HUES48 (cell line): ENCODE measurements at regions not wholly inside any gene's neighbourhood (a gene's known extent, or its start where the extent isn't known, plus 50 kb on each side); places are given as distances from the start of the nearest gene placed in this dataset.

Experiments
- H3K27ac ChIP-seq: one replicate; pipeline ENCODE4 v1.7.0; 2013; ENCODE audit warnings: low read depth, low read length, inconsistent platforms
- H3K27me3 ChIP-seq: 2 replicates; pipeline ENCODE4 v1.6.1; 2013; ENCODE audit warnings: mild to moderate bottlenecking, low read length; ENCODE audit not compliant: control insufficient read depth, insufficient read depth
- H3K36me3 ChIP-seq: 2 replicates; pipeline ENCODE4 v1.6.1; 2013; ENCODE audit warnings: low read length; ENCODE audit not compliant: control insufficient read depth, insufficient read depth
- H3K4me1 ChIP-seq: 2 replicates; pipeline ENCODE4 v1.6.1; 2013; ENCODE audit warnings: mild to moderate bottlenecking, low read length; ENCODE audit not compliant: control insufficient read depth, insufficient read depth
- H3K4me3 ChIP-seq: 2 replicates; pipeline ENCODE4 v1.5.1; 2013; ENCODE audit warnings: mild to moderate bottlenecking, low read depth, low read length
- H3K9ac ChIP-seq: 2 replicates; pipeline ENCODE4 v1.6.1; 2013; ENCODE audit warnings: mild to moderate bottlenecking, low read depth, low read length, moderate library complexity
- H3K9me3 ChIP-seq: 2 replicates; pipeline ENCODE4 v1.6.1; 2013; ENCODE audit warnings: low read length; ENCODE audit not compliant: control insufficient read depth, insufficient read depth

DNA sequence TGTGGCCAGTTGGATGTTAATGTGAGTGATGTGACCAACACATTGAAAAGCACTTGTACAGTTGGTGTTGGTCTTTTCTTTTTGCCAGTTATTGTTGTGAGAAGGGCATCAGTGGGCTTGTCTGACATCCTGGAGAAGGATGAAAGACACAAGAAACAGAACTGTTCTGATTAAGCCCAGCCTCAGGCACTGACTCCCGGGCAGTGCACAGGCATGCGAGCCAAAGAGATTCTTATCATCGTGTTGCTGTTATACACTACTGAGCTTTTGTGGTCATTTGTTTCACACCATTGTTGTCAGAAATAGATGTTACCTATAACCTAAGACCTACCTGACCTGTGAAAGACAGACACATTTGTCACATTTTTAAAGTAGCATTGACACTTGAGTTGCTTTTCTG lies 236.8 kb upstream of the CA10 start:
- Histone ChIP-seq H3K9ac (no peak overlapping the region), H3K4me3 (no peak overlapping the region)

DNA sequence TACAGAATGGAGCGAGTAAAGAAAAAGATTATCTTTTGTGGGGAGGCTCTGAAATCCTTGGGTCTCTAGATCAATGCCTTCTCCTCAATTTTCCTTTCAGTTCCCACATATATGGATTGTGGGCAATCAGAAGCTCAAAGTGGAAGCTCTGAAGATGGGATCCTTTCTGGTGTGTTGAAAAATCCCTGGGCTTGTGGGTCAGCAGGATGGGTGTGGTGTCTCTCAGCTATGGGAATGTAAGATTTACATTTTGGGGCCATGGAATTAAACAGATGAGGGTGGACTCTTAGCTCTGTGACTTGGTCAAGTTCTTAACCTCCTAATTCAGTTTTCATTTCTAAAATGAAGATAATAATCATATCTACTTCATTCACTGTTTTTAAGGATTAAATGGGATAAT lies 231.9 kb upstream of the CA10 start:
- Histone ChIP-seq H3K4me1 (no peaks in the 10 kb centered on the region), H3K27me3 (no peaks in the 10 kb centered on the region), H3K36me3 (no peaks in the 10 kb centered on the region), H3K9ac (no peak overlapping the region), H3K9me3 (no peaks in the 10 kb centered on the region), H3K4me3 (no peak overlapping the region), H3K27ac (no peak overlapping the region)

More for the DNA sequence above, 236.8 kb upstream of the CA10 start:
- H3K9me3 ChIP-seq: no peaks in the 10 kb centered on the region
- H3K27ac ChIP-seq: no peak overlapping the region
- no peaks in the 10 kb centered on the region for H3K27me3 ChIP-seq
- H3K4me1 ChIP-seq: no peaks in the 10 kb centered on the region
- H3K36me3 ChIP-seq: no peaks in the 10 kb centered on the region

DNA sequence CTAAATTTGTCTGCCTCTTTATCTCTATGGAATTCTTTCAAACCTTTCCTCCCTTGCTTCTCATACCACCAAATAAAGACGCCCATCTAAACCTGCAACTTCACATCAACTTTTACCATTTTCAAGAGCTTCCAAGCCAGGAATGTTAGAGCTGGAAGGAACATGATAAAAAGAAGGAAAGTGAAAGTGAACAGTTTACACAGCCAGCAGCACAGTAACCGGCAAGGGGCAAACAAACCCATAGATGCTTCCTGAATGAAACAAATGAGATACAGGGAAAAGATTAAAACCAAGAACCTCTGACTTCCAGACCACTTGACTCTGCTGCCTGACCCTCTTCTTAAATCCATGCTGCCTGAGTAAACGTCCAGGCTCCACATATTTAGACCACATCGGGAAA lies 231.1 kb upstream of the CA10 start:
- H3K27me3 ChIP-seq: no peaks in the 10 kb centered on the region
- no peaks in the 10 kb centered on the region for H3K4me1 ChIP-seq
- H3K27ac ChIP-seq: no peak overlapping the region
- H3K9ac ChIP-seq: no peak overlapping the region
- no peaks in the 10 kb centered on the region for H3K9me3 ChIP-seq
- H3K36me3 ChIP-seq: no peaks in the 10 kb centered on the region
- no peak overlapping the region for H3K4me3 ChIP-seq

DNA sequence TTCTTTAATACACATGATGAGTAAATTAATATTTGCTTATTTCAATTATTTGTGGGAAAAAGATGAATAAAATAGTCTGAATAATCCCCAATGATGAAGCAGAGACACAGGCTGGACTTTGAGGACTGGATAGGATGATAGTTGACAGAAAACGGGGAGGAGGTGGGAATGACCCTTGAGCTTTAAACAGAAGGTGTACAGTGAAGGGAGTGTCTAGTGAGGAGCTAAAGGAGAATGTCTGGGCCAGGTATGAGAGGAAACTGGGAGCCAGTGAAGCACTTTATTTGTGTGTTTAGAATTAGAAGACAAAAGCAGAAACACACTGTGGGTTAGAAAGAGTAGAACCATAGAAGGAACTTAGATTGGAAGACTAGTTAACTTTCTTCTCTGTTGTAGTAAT lies 230.4 kb upstream of the CA10 start:
- H3K27ac ChIP-seq: no peak overlapping the region
- H3K9me3 ChIP-seq: no peaks in the 10 kb centered on the region
- H3K27me3 ChIP-seq: no peaks in the 10 kb centered on the region
- no peaks in the 10 kb centered on the region for H3K4me1 ChIP-seq
- H3K36me3 ChIP-seq: no peaks in the 10 kb centered on the region
- H3K4me3 ChIP-seq: no peak overlapping the region
- no peak overlapping the region for H3K9ac ChIP-seq

DNA sequence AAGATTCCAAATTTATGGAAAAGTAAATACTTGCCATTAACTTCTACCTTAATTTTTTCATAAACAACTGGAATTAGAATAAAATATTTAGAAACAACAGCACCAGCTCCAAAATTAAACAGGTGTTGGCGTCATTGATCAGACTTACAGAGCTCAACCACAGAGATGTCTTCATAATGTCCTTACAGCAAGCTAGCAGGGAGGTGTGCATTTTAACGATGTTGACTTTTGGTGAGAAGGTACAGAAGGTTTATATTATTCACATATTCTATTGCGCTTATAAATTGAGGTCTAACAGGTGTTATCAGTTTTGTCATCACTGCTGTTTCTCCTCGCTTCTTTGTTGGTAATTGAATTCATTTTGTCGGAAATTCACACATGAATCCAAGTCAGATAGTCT lies 226.2 kb upstream of the CA10 start:
- no peak overlapping the region for H3K27ac ChIP-seq
- H3K4me1 ChIP-seq: no peaks in the 10 kb centered on the region
- H3K27me3 ChIP-seq: no peaks in the 10 kb centered on the region
- H3K9ac ChIP-seq: no peak overlapping the region
- H3K4me3 ChIP-seq: no peak overlapping the region
- no peaks in the 10 kb centered on the region for H3K36me3 ChIP-seq
- no peaks in the 10 kb centered on the region for H3K9me3 ChIP-seq

DNA sequence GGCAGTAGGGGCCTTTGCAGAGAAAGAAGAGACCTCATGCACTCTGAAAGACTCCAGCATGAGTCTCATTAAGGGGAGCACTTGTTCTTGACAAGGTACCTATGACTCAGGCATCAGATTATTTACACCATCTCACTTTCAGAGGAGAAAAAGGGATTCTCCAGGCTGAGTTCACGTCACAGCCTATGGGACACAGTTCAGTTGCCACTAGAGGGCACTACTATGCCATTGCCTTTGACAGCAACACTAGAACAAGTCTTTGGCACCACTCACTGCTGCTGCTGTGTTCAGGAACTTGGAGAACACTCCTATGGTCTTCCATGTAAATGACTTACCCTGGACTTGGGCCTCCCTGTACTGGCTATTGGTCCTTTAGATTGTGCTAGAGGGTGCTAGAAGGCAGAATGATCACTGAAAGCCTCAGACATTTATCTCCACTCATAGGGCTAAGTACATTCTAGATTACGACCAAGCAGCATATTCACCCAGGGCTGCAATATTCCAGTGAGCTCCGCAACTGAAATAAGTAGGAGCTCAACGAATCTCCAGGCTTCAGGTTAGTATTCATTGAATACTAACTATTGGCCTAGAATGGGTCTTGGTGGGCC lies 225.1 kb upstream of the CA10 start:
- H3K4me3 ChIP-seq: no peak overlapping the region
- H3K9ac ChIP-seq: no peak overlapping the region
- no peaks in the 10 kb centered on the region for H3K4me1 ChIP-seq
- no peaks in the 10 kb centered on the region for H3K9me3 ChIP-seq
- no peaks in the 10 kb centered on the region for H3K27me3 ChIP-seq
- no peaks in the 10 kb centered on the region for H3K36me3 ChIP-seq
- no peak overlapping the region for H3K27ac ChIP-seq

DNA sequence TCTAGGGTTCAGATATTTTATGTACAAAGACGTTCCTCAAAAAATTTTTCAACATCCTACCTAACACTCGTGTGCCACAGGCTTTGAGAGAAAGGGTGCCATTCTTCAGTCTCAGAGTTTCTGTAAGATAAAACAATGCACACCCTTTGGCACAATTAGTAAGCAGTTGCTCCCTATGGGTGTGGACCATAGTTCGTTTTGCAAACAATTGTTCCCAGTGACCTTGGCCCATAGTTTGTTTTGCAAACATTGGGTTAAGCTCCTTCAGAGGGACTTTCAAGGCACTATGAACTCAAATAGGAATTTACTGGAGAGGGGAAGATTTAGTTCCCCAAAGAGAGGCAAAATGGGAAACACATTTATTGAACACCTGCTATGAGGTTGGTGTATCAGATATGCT lies 220.3 kb upstream of the CA10 start:
- Histone ChIP-seq H3K27me3 (no peaks in the 10 kb centered on the region), H3K36me3 (no peaks in the 10 kb centered on the region), H3K4me3 (no peak overlapping the region), H3K9me3 (no peaks in the 10 kb centered on the region), H3K27ac (no peak overlapping the region), H3K9ac (no peak overlapping the region), H3K4me1 (no peaks in the 10 kb centered on the region)

DNA sequence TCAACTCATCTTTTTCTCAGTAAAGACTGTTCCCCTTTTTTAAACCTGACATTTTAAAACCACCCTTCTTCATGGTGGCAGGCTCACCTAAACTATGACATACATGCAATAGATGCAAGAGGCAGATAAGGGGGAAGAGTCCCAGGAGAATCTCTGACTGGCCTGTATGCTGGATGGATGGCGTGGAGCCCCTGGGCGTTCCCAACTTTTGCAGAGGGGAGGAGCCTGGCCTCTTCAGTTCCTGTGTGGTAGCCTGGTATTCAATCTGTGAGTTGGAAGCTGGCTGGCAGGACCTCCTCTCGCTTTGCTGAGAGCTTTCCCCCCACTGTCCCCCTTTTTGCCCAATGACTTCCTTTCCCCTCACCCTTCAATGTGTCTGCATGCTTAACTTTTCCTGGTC lies 217.6 kb upstream of the CA10 start:
- H3K9me3 ChIP-seq: no peaks in the 10 kb centered on the region
- H3K4me3 ChIP-seq: no peak overlapping the region
- H3K36me3 ChIP-seq: no peaks in the 10 kb centered on the region
- no peak overlapping the region for H3K27ac ChIP-seq
- no peaks in the 10 kb centered on the region for H3K27me3 ChIP-seq
- no peak overlapping the region for H3K9ac ChIP-seq
- 0 out of 2 replicates have a peak, but pooled peaks cover 6% of the 10 kb centered on the region for H3K4me1 ChIP-seq

DNA sequence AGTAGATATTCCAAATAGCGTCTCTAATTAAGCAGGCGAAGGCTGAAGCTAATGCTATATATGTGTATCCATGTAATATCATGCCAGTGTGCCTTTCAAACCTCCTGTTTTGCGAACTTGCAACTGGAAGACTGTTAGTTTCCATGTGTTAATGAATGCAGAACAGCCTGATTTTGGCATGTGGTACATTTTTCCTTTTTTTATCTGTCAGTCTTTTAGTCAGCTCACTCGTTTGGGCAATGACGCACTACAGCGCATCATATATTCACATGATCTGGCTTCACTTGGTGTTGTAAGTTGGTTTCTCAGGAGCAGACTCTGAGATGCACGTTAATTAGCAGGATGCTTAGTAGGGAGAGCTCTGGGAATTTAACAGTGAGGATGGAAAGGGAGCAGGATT lies 210.4 kb upstream of the CA10 start:
- no peak overlapping the region for H3K4me3 ChIP-seq
- no peak overlapping the region for H3K9ac ChIP-seq
- no peaks in the 10 kb centered on the region for H3K9me3 ChIP-seq
- H3K4me1 ChIP-seq: 0 out of 2 replicates have a peak, but pooled peaks cover 6% of the 10 kb centered on the region
- no peaks in the 10 kb centered on the region for H3K27me3 ChIP-seq
- H3K27ac ChIP-seq: no peak overlapping the region
- no peaks in the 10 kb centered on the region for H3K36me3 ChIP-seq

DNA sequence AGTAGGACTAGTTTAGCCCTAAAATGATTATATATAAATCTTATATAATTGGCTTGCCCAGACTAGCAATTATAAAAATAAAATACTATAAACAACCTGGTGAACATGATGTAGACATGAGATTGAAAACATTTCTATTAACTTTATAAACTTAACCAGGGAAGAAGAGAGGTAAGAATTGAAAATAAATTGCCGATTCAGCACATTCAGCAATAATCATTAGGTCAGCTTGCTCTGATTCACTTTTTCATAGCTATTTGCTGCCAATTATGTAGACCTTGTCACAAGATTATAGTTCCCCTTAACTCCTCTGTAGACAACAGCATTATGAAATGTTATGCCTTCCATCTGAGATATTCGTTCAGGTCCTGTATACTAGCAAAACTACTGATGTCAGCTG lies 199.3 kb upstream of the CA10 start:
- Histone ChIP-seq H3K9me3 (peaks cover 3% of the 10 kb centered on the region; the same call in 1 of the 2 replicates), H3K4me1 (no peaks in the 10 kb centered on the region), H3K9ac (no peak overlapping the region), H3K4me3 (no peak overlapping the region), H3K27me3 (no peaks in the 10 kb centered on the region), H3K36me3 (no peaks in the 10 kb centered on the region), H3K27ac (no peak overlapping the region)

DNA sequence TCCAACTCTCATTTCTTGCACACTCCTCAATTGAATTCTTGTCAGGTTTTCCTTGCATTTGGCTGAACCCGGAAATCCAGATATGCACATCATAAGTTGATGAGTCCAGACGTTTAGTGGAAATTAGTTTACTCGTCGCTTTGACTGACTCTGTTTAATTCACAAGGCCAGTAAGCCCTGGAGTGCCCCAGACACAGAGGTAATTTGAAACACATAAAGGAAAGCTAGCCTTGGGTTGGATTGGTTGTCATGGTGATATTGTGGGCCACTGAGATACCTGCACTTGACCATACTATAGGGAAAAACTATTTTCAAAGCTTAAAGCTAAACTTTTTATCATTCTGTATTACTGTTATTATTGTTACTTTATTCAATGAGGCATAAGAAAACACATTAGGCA lies 178.3 kb upstream of the CA10 start:
- no peaks in the 10 kb centered on the region for H3K36me3 ChIP-seq
- H3K9me3 ChIP-seq: no peaks in the 10 kb centered on the region
- no peaks in the 10 kb centered on the region for H3K4me1 ChIP-seq
- no peak overlapping the region for H3K4me3 ChIP-seq
- no peak overlapping the region for H3K9ac ChIP-seq
- H3K27ac ChIP-seq: no peak overlapping the region
- no peaks in the 10 kb centered on the region for H3K27me3 ChIP-seq

DNA sequence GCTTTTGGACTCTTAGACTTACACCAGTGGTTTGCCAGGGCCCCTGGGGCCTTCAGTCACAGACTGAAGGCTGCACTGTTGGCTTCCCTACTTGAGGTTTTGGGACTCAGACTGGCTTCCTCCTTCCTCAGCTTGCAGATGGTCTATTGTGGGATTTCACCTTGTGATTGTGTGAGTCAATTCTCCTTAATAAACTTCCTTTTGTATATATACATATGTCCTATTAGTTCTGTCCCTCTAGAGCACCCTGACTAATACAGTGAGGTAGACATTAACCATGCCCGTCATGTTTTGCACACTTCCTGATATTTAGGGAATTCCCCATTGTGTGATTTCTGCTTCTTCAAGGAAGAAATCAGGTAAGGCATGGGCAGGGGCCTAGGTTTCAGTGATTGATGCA lies 147.8 kb upstream of the CA10 start:
- no peaks in the 10 kb centered on the region for H3K36me3 ChIP-seq
- H3K4me1 ChIP-seq: no peaks in the 10 kb centered on the region
- H3K27ac ChIP-seq: no peak overlapping the region
- 0 out of 2 replicates have a peak, but pooled peaks cover 2% of the 10 kb centered on the region for H3K9me3 ChIP-seq
- H3K27me3 ChIP-seq: no peaks in the 10 kb centered on the region
- H3K9ac ChIP-seq: no peak overlapping the region
- no peak overlapping the region for H3K4me3 ChIP-seq
